Keratinocyte (primary cell): ENCODE measurements at regions not wholly inside any gene's neighbourhood (a gene's known extent, or its start where the extent isn't known, plus 50 kb on each side); places are given as distances from the start of the nearest gene placed in this dataset.

ENCODE experiments used
- DNase-seq: peaks from one replicate; pipeline ENCODE4 v3.0.0-alpha.2; 2011; ENCODE audit warnings: low read depth, missing footprints, low spot score
- FAIRE-seq: peaks from 2 replicates; lab custom pipeline; 2011; peaks lifted over from hg19 to GRCh38; lab: Jason Lieb, UNC
- H2AFZ ChIP-seq: 2 replicates; pipeline ENCODE4 v1.6.0; 2012; ENCODE audit warnings: low read length, control low read depth, inconsistent platforms; ENCODE audit not compliant: control insufficient read depth
- H3K27ac ChIP-seq: 2 replicates; pipeline ENCODE4 v1.5.1; 2011; ENCODE audit warnings: low read length; ENCODE audit not compliant: control insufficient read depth, insufficient read depth
- H3K27me3 ChIP-seq: 3 replicates; pipeline ENCODE4 v1.6.0; 2011; ENCODE audit warnings: low read length; ENCODE audit not compliant: control insufficient read depth, insufficient read depth; ENCODE audit errors: extremely low read depth
- H3K36me3 ChIP-seq, 2 experiments: 2 replicates in 1 of 2; 3 replicates in 1 of 2; pipeline ENCODE4 v1.5.1; 2011; ENCODE audit warnings: low read length in 2 of 2, mild to moderate bottlenecking in 1 of 2; ENCODE audit not compliant: control insufficient read depth in 2 of 2, insufficient read depth in 2 of 2; ENCODE audit errors: extremely low read depth in 1 of 2
- H3K4me1 ChIP-seq: 3 replicates; pipeline ENCODE4 v1.5.1; 2011; ENCODE audit warnings: low read length; ENCODE audit not compliant: control insufficient read depth, insufficient read depth; ENCODE audit errors: extremely low read depth
- H3K4me2 ChIP-seq: 3 replicates; pipeline ENCODE4 v1.6.0; 2011; ENCODE audit warnings: low read depth, low read length; ENCODE audit not compliant: control insufficient read depth, insufficient read depth; ENCODE audit errors: extremely low read depth
- H3K4me3 ChIP-seq, 3 experiments: fragments of 200-600 bp in 1 of 3; sonication (generic) in 1 of 3; 2 replicates in 2 of 3; 3 replicates in 1 of 3; pipeline ENCODE4 v1.5.1; 2011 to 2016; ENCODE audit warnings: low read length in 3 of 3, mild to moderate bottlenecking in 3 of 3, control low read depth in 2 of 3, inconsistent platforms in 1 of 3, low read depth in 1 of 3, mixed read lengths in 1 of 3, mixed run types in 1 of 3, moderate library complexity in 1 of 3; ENCODE audit not compliant: control insufficient read depth in 2 of 3, insufficient read depth in 2 of 3; ENCODE audit errors: extremely low read depth in 1 of 3
- H3K79me2 ChIP-seq: 2 replicates; pipeline ENCODE4 v1.6.0; 2012; ENCODE audit warnings: low read length; ENCODE audit not compliant: control insufficient read depth, insufficient read depth
- H3K9ac ChIP-seq: 3 replicates; pipeline ENCODE4 v1.6.0; 2011; ENCODE audit warnings: low read length; ENCODE audit not compliant: control insufficient read depth, insufficient read depth; ENCODE audit errors: extremely low read depth
- H3K9me1 ChIP-seq: 3 replicates; pipeline ENCODE4 v1.6.0; 2011; ENCODE audit warnings: low read length; ENCODE audit not compliant: control insufficient read depth, insufficient read depth; ENCODE audit errors: extremely low read depth
- H3K9me3 ChIP-seq: 2 replicates; pipeline ENCODE4 v1.5.1; 2012; ENCODE audit warnings: low read depth, low read length; ENCODE audit not compliant: control insufficient read depth
- H4K20me1 ChIP-seq: 3 replicates; pipeline ENCODE4 v1.6.0; 2011; ENCODE audit warnings: low read length; ENCODE audit not compliant: control insufficient read depth, insufficient read depth; ENCODE audit errors: extremely low read depth
- CTCF ChIP-seq, 3 experiments: IDR thresholded peaks in 1 of 3; conservative IDR thresholded peaks in 1 of 3; optimal IDR thresholded peaks in 1 of 3; 2 replicates in 2 of 3; 3 replicates in 1 of 3; pipeline versions ENCODE3 to v1.5.1; 2011; ENCODE audit warnings: low read length in 3 of 3, mild to moderate bottlenecking in 3 of 3, moderate library complexity in 2 of 3, control low read depth in 1 of 3, inconsistent platforms in 1 of 3; ENCODE audit not compliant: insufficient read depth in 2 of 3; ENCODE audit errors: extremely low read depth in 1 of 3
- EZH2 ChIP-seq: IDR thresholded peaks from one replicate; pipeline ENCODE4 v1.6.1; 2012; ENCODE audit warnings: inconsistent platforms, mild to moderate bottlenecking, low read length, moderate library complexity
- dilution Hi-C: fragments of 300-500 bp; cut with MboI; formaldehyde crosslinking; loops from one replicate; pipeline ENCODE4 v1.7.0; 2020; ENCODE audit warnings: low sequenced_read_pairs; ENCODE audit not compliant: extremely low pct_ligation_motif_present

GRCh38 chr16:59368586-59368985 lies 634.5 kb upstream of the GOT2 start:
- Histone ChIP-seq H3K79me2 (no peaks in the 10 kb centered on the region), H3K4me3 (no peak overlapping the region), H3K36me3 (no peaks in the 10 kb centered on the region), H3K4me2 (no peak overlapping the region), H2AFZ (no peak overlapping the region), H3K27ac (no peak overlapping the region), H3K27me3 (no peaks in the 10 kb centered on the region), H4K20me1 (no peaks in the 10 kb centered on the region), H3K9me3 (no peaks in the 10 kb centered on the region), H3K9ac (no peak overlapping the region), H3K4me1 (no peaks in the 10 kb centered on the region), H3K9me1 (no peaks in the 10 kb centered on the region)
- FAIRE-seq (no peak), DNase-seq (no peak)
- TF ChIP-seq EZH2, result no peak
- TF ChIP-seq CTCF (optimal IDR thresholded peaks at IDR 0.05 in 1 of 3, IDR thresholded peaks at IDR 0.05 in 1 of 3, conservative IDR thresholded peaks at IDR 0.05 in 1 of 3; ENCODE audit: extremely low read depth in 1 of 3, insufficient read depth in 2 of 3, low read length in 3 of 3), result no peak
- dilution Hi-C loops, result no loop called here

- no peaks in the 10 kb centered on the region for H3K79me2 ChIP-seq
- no peaks in the 10 kb centered on the region for H3K9me1 ChIP-seq
- no peaks in the 10 kb centered on the region for H4K20me1 ChIP-seq
- H3K4me1 ChIP-seq, result no peaks in the 10 kb centered on the region
- no peak overlapping the region for H3K4me3 ChIP-seq
- H3K4me2 ChIP-seq, result no peak overlapping the region
- no peaks in the 10 kb centered on the region for H3K36me3 ChIP-seq
- DNase-seq (no peak), FAIRE-seq (no peak)
- H3K9ac ChIP-seq, result no peak overlapping the region
- H3K27me3 ChIP-seq, result no peaks in the 10 kb centered on the region
- TF ChIP-seq CTCF (optimal IDR thresholded peaks at IDR 0.05 in 1 of 3, IDR thresholded peaks at IDR 0.05 in 1 of 3, conservative IDR thresholded peaks at IDR 0.05 in 1 of 3; ENCODE audit: extremely low read depth in 1 of 3, insufficient read depth in 2 of 3, low read length in 3 of 3), result no peak
- no peak for TF ChIP-seq EZH2
- no peak overlapping the region for H2AFZ ChIP-seq
- dilution Hi-C loops, result no loop called here
- H3K27ac ChIP-seq, result no peak overlapping the region
- no peaks in the 10 kb centered on the region for H3K9me3 ChIP-seq
Measured at GRCh38 chr16:59356709-59357108, 622.6 kb upstream of the GOT2 start.
